ENCODE measurements at regions not wholly inside any gene's neighbourhood (a gene's known extent, or its start where the extent isn't known, plus 50 kb on each side); places are given as distances from the start of the nearest gene placed in this dataset.

GRCh38 chr14:98456231-98456630, 815.8 kb downstream of the BCL11B start:
- no peak for DNase-seq (ENCODE audit: low spot score)

DNA sequence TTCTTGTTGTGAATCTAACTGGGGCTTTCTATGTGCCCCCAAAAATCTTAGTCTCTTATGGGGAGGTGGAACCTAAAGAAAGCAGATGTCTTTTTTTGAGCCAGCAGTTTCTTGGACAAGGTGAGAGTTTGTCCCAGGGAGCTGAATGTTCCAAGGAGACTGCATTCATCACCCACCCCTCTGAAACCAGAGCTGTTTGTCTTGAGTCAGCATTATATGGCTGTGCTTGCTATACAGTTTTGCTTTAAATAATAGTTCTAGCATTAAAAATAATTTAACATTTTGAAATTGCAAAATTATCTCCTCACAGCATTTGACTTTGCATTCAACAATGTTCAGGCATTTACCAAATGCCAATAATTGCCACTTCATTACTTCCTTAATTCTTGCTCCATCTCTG, 813.3 kb downstream of the BCL11B start:
- DNase-seq (ENCODE audit: low spot score) = no peak

DNA sequence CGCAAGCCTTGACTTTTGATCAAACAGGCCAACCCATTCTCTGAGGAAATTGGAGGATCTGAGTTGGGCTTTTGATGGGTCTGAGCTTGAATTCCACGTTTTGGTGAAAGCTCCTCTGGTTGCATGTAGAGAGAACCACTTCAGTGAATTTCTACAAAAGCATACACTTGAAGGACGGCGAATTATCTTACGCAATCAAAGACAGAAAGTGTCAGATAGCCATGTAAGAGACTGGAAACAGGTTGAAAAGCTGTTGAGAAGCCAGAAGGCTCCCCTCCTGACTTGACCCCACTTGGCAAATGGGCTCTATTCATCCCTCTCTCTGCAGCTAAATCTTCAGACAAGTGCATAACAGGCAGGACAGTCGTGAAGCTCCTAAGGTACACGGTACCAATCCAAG, 809.1 kb downstream of the BCL11B start:
- no peak for DNase-seq (ENCODE audit: low spot score)

DNA sequence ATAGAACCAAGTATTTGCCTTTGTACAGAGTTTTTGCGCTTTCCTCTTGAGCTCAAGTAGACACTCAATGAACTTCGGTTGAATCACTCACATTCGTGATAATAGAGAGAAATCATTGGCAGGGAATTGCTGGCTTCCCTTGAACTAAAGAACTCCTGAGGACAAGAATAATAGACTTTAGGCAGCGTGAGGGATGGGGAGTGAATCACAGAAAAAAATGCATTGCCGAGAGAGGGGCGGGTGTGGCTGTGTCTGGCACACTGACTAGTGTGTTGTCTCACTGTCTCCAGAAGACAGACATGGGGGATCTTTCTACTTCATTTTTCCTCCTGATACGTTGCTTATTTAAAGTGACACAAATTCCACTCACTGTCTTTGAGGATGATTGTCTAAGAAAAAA, 805.2 kb downstream of the BCL11B start:
- no peak for DNase-seq (ENCODE audit: low spot score)

DNA sequence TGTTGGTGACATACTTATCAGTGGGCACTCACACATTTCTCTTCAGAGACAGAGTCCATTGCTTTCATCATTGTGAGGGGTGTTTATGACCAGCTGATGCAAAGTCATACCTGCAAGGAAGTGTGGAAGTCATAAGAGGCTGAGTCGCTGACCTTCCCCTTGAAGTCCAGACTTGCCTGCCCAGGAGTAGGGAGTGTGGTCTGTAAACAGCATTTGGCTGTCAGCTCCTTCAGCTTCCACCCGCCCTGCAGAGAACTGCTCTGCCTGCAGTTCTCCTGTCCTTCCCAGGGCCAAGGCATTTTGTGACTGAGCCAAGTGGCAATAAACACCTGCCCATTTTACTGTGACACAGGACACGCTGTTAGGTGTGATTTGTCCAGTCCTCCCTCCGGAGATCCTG, 801.3 kb downstream of the BCL11B start:
- DNase-seq (ENCODE audit: low spot score) = no peak

GRCh38 chr14:98474900-98475299, 797.1 kb downstream of the BCL11B start:
- DNase-seq (ENCODE audit: low spot score) = no peak

- no peak for DNase-seq (ENCODE audit: low spot score)
Observed at GRCh38 chr14:98477935-98478334, 794.1 kb downstream of the BCL11B start.

- no peak for DNase-seq (ENCODE audit: low spot score)
Observed at GRCh38 chr14:98489115-98489514, 782.9 kb downstream of the BCL11B start.

- no peak for DNase-seq (ENCODE audit: low spot score)
Observed at GRCh38 chr14:98494582-98494981, 777.4 kb downstream of the BCL11B start.

GRCh38 chr14:98498019-98498885, 773.7 kb downstream of the BCL11B start:
- DNase-seq (ENCODE audit: low spot score) = no peak

- peak; percentile 41 for DNase-seq (ENCODE audit: low spot score)
Observed at GRCh38 chr14:98501335-98501734, 770.7 kb downstream of the BCL11B start.

DNA sequence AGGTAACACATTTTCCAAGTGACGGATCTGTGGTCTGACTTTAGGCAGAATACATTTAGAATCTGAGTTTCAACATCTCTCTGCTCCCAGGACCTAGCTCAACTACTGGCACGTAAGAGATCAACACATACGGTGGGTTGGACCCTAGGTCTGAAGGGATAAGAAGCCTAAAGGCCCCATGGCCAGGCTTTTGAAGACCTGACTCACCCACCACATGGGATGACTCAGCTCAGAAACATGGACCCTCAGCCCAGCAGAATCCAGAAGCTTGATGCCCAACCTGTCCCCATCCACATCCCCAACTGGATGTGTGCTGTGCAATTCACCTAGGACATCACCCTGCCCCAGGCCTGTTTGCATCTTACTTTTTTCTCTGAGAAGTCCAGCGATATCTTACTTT, 770.2 kb downstream of the BCL11B start:
- no peak for DNase-seq (ENCODE audit: low spot score)

DNA sequence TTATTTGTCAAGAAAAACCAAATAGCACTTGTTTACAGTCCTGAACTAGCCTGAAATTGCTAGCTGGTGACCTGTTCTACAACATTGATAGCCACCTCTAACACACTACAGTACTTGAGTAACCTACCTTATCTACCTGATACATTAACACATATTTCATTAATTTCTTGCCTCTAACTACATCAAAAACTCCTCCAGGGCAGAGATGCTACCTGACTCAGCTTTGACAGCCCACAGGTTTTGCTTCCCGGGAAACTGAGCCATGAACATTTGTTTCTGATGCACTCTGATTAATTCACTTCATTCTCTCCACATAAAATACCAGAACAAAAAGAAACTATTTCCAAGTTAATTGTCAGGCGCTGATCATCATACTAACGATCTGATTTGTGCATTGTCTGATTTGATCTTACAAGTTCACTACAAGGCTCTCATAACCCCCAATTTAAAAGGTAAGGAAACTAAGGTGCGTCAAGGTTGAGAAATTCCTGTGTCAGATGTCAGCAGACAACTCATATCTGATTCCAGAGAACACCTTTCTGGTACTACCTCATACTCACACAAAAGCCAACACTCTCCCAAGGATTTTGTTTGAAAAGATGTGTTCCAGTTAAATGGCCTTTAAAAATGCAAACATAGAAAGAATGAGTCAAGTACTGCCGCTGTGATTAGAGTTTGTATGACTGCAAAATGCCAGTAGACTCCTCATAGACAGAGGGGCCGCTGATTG, 768.7 kb downstream of the BCL11B start:
- no peak for DNase-seq (ENCODE audit: low spot score)

GRCh38 chr14:98507264-98507663, 764.7 kb downstream of the BCL11B start:
- DNase-seq (ENCODE audit: low spot score) = no peak

DNA sequence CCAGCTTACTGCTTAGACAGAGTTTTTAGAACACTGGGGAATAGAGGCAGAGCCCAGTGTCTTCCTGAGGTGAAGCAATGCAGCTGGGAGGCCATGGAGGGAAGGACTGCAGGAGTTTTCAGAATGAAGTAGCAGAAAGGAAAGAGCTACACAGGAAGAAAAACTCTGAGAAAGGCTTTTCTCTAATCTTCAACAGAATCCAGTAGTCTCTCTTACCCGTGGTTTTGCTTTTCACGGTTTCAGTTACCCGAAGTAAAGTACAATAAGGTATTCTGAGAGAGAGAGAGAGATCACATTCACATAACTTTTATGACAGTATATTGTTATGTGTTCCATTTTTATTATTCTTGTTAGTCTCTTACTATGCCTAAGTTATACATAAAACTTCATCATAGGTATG, 761.6 kb downstream of the BCL11B start:
- no peak for DNase-seq (ENCODE audit: low spot score)

GRCh38 chr14:98512501-98513251, 759.3 kb downstream of the BCL11B start:
- no peak for DNase-seq (ENCODE audit: low spot score)

DNA sequence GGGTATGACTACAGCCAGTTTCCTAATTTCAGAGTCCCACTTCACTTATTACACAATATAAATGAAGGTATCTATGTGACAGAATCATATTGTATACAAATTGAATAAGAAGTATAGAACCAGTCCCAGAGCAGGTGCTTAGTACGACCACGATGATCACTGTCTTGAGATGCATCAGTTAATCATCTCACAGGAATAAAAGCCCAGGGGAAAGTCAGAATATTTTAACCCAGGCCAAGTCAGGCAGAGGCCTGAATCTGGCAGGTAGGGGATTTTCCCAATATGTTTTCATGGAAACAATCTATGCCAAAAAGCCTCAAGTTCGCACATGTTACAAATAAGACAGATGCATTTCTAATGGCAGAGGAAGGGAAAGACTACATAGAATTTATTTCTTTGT, 758.4 kb downstream of the BCL11B start:
- no peak for DNase-seq (ENCODE audit: low spot score)

GRCh38 chr14:98514016-98514415, 758.0 kb downstream of the BCL11B start:
- no peak for DNase-seq (ENCODE audit: low spot score)

GRCh38 chr14:98536256-98536655, 735.7 kb downstream of the BCL11B start:
- no peak for DNase-seq (ENCODE audit: low spot score)

GRCh38 chr14:98542316-98542715, 729.7 kb downstream of the BCL11B start:
- no peak for DNase-seq (ENCODE audit: low spot score)

GRCh38 chr14:98543074-98543473, 728.9 kb downstream of the BCL11B start:
- no peak for DNase-seq (ENCODE audit: low spot score)

GRCh38 chr14:98544174-98544573, 727.8 kb downstream of the BCL11B start:
- no peak for DNase-seq (ENCODE audit: low spot score)

- DNase-seq (ENCODE audit: low spot score) = no peak
Observed at GRCh38 chr14:98545181-98545580, 726.8 kb downstream of the BCL11B start.
